Osteocyte (in vitro differentiated cells): ENCODE measurements at regions not wholly inside any gene's neighbourhood (a gene's known extent, or its start where the extent isn't known, plus 50 kb on each side); places are given as distances from the start of the nearest gene placed in this dataset.

ENCODE experiments used
- DNase-seq: peaks from one replicate; pipeline ENCODE4 v3.0.0; 2021; ENCODE audit warnings: mixed read lengths; ENCODE audit not compliant: unreplicated experiment; ENCODE audit errors: extremely low spot score
- H3K27ac Mint-ChIP-seq: one replicate; pipeline ENCODE4 v1.8.0; 2021; ENCODE audit warnings: mild to moderate bottlenecking, mixed read lengths; ENCODE audit not compliant: unreplicated experiment
- H3K27me3 Mint-ChIP-seq: one replicate; pipeline ENCODE4 v1.8.0; 2021; ENCODE audit warnings: mixed read lengths; ENCODE audit not compliant: unreplicated experiment
- H3K36me3 Mint-ChIP-seq: one replicate; pipeline ENCODE4 v1.8.0; 2021; ENCODE audit warnings: mixed read lengths; ENCODE audit not compliant: unreplicated experiment
- H3K4me1 Mint-ChIP-seq: one replicate; pipeline ENCODE4 v1.8.0; 2021; ENCODE audit warnings: mixed read lengths; ENCODE audit not compliant: unreplicated experiment
- H3K4me3 Mint-ChIP-seq: one replicate; pipeline ENCODE4 v1.8.0; 2021; ENCODE audit warnings: mild to moderate bottlenecking, moderate library complexity, mixed read lengths; ENCODE audit not compliant: unreplicated experiment
- H3K9me3 Mint-ChIP-seq: one replicate; pipeline ENCODE4 v1.8.0; 2021; ENCODE audit warnings: mixed read lengths; ENCODE audit not compliant: unreplicated experiment
- TF ChIP-seq, protein P1 (sequence below): fragments of 200-600 bp; sonication (generic); IDR thresholded peaks from 2 replicates; pipeline ENCODE4 v1.5.0; 2021; ENCODE audit warnings: antibody characterized with exemption, mild to moderate bottlenecking, moderate library complexity

DNA sequence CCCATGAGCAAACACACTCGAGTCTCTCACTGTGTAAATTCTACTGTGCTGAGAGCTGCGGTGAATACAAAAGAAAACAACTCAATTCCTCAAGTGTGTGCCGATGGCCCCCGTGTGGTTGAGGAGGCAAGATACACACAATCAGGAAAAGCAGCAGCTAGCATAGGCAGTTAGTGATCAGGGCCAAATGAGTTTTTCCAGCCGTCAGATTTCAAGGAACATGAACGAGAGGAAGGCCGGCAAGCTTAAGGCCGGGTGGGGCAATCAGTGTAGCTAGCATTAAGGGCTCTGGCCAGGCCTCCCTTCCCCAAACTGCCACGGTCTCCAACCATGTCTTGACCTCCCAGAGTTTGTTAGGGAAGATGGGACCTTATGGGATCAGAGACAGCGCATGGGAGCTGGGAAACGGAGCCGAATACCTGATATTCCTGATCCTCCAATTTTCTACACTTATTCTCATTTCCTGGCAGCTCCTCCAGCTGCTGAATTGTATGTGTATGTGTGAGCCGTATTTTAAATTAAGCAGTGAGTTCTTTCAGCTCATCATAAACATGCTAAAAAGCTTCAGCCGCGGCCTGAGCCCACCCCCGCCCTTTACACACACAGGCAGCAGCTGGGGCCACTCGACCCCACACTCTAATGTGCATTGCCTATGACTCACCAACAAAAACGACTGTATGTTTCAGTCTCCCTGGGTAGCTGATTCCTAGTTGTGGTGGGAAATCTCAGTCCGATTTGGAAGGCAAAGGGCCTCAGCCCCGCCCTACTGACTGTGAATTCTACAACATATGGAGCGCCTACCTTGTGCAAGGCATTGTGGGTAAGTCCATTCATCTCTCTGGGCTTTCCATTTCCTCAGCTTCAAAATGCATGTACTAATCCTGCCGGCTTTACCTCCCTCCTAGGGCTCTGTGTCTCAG is 59.9 kb downstream of the RTL9 start:
- Mint-ChIP-seq H3K27me3 (peaks cover 13% of the 10 kb centered on the region), H3K27ac (no peak overlapping the region), H3K36me3 (no peaks in the 10 kb centered on the region), H3K4me3 (no peak overlapping the region), H3K9me3 (no peaks in the 10 kb centered on the region), H3K4me1 (peaks cover 19% of the 10 kb centered on the region)
- DNase-seq = no peak
- TF ChIP-seq, protein P1, sequence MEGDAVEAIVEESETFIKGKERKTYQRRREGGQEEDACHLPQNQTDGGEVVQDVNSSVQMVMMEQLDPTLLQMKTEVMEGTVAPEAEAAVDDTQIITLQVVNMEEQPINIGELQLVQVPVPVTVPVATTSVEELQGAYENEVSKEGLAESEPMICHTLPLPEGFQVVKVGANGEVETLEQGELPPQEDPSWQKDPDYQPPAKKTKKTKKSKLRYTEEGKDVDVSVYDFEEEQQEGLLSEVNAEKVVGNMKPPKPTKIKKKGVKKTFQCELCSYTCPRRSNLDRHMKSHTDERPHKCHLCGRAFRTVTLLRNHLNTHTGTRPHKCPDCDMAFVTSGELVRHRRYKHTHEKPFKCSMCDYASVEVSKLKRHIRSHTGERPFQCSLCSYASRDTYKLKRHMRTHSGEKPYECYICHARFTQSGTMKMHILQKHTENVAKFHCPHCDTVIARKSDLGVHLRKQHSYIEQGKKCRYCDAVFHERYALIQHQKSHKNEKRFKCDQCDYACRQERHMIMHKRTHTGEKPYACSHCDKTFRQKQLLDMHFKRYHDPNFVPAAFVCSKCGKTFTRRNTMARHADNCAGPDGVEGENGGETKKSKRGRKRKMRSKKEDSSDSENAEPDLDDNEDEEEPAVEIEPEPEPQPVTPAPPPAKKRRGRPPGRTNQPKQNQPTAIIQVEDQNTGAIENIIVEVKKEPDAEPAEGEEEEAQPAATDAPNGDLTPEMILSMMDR = peak; percentile 69

DNA sequence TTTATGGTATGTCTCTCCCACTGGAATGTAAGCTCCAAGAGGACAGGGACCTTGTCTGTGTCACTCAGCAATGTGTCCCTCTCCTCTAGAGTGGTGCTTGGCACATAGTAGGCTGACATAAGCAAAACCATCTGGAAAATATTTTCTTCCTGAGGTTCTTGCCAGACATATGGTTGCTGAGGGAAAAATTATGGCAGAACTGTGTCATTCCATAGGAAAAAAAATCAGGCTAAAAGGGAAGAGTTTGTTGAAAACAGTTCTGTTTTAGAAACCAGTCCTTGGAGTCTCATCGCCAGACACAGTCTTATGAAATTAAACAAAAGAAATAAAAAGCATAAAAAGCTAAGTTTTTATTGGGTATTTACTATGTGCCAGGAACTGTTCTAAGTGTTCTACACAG is 60.9 kb downstream of the RTL9 start:
- H3K4me1 Mint-ChIP-seq = peaks cover 19% of the 10 kb centered on the region

DNA sequence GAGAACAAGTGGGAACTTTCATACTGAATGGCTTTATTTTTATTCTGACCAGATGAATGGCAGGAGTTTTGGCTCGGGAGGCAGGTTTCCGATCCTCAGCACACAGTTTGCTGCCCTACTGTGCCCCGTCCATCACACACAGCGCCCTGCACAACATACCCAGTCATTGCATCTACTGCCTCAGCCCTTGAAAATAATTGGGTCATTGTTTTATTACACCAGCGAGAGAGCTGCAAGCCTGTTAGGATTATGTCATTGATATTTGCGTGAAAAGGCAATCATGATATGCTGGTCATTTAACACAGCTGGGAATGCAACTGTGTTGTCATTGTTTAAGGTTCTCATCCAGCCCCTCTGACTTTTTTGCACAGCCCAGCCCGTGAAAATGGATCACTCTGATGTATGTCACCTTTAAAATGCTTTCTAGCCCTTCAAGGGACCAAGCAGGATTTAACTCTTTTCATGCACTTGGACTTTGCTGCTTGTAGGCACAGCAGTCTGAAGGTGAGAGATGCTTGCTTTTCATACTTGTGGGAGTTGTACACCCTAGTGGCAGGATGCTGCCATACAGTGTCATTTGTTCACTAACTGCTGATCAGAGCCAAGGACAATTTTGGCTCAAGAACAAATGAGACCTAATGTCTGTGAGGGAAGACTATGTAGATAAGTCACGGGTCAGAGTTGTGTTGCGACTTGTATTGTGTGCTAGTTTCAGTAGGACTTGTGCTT is 62.3 kb downstream of the RTL9 start:
- H3K27me3 Mint-ChIP-seq = peaks cover 17% of the 10 kb centered on the region

More for the DNA sequence above, 60.9 kb downstream of the RTL9 start:
- Mint-ChIP-seq H3K27ac (no peak overlapping the region), H3K9me3 (no peaks in the 10 kb centered on the region), H3K36me3 (no peaks in the 10 kb centered on the region), H3K4me3 (no peak overlapping the region), H3K27me3 (peaks cover 17% of the 10 kb centered on the region)
- TF ChIP-seq, protein P1 = no peak
- DNase-seq = no peak

DNA sequence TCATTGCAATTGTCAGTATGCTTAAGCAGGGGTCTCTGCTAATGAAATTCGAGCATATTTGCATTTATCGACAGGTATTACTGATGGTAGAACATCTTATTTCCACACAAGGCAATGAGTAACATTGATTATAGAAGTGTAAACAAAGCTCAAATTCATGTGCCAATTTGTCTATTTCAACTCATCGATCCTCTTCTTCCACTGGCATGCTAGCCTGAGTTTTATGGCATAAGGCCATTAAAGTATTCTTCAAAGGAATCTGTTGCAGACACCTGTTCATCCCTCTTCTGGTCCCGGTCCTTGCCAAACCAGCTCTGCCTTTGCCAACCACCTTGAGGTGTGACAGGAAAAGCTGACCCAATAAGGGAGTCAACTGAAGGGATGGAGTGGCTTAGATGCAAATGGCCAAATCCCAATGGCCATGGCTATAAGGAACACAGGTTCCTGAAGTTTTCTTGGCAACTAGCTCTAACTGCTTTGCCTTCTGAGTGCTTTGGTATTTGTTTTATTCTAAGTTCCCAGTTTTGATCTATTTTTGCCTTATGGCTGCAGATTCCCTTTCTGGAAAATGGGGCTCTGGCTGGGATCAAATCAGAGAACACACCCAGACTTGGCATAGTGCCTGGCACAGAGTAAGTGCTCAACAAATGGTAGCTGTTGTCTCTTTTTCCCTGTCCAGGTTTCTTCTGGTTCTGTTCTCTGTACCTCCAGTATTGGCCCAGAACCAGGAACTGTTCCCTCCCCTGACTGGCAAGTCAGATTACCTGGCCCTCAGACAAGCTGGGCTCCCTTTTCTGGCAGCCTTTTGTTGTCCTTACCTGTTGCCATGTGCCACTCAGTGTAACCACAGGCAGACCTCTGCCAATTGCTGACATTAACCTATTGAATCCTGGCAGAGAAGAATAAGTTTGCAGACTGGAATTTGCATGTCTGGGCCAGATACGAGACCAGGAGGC is 63.1 kb downstream of the RTL9 start:
- Mint-ChIP-seq H3K9me3 (no peaks in the 10 kb centered on the region), H3K27me3 (peaks cover 22% of the 10 kb centered on the region), H3K4me1 (peaks cover 19% of the 10 kb centered on the region), H3K4me3 (no peak overlapping the region), H3K27ac (no peak overlapping the region), H3K36me3 (no peaks in the 10 kb centered on the region)
- no peak for DNase-seq
- TF ChIP-seq, protein P1 = no peak

More for the DNA sequence above, 62.3 kb downstream of the RTL9 start:
- H3K4me3 Mint-ChIP-seq = no peak overlapping the region
- no peak overlapping the region for H3K27ac Mint-ChIP-seq
- DNase-seq = no peak
- no peaks in the 10 kb centered on the region for H3K36me3 Mint-ChIP-seq
- peaks cover 19% of the 10 kb centered on the region for H3K4me1 Mint-ChIP-seq
- no peaks in the 10 kb centered on the region for H3K9me3 Mint-ChIP-seq
- TF ChIP-seq, protein P1 = peak; percentile 24
